B cell (primary cell): ENCODE measurements at regions not wholly inside any gene's neighbourhood (a gene's known extent, or its start where the extent isn't known, plus 50 kb on each side); places are given as distances from the start of the nearest gene placed in this dataset.

Experiments used
- ATAC-seq: fragments of 200-7000 bp; cut with Tn5 transposase; one replicate; pipeline ENCODE4 v1.10.0; 2021; ENCODE audit warnings: low read depth, mild to moderate bottlenecking, moderate number of reproducible peaks, moderate library complexity
- CTCF ChIA-PET: fragments of 350-600 bp; sonication (Branson Sonifier 250); formaldehyde crosslinking; loops from one replicate; lab custom pipeline; 2021; ENCODE audit warnings: antibody characterized with exemption, inconsistent platforms; lab: Charles Lee
- POLR2A ChIA-PET: fragments of 350-600 bp; sonication (Branson Sonifier 250); formaldehyde crosslinking; loops from one replicate; lab custom pipeline; 2021; ENCODE audit warnings: antibody characterized with exemption; lab: Charles Lee
- DNase-seq: peaks from one replicate; pipeline ENCODE4 v3.0.0; 2013
- H2AFZ ChIP-seq: 2 replicates; pipeline ENCODE4 v1.6.1; 2012; ENCODE audit warnings: mild to moderate bottlenecking, low read depth, low read length; ENCODE audit not compliant: insufficient read depth, poor library complexity, severe bottlenecking
- H3K27ac ChIP-seq, 2 donors: 1 replicate in 1 of 2; 2 replicates in 1 of 2; pipeline ENCODE4 v1.5.1; 2012 to 2013; ENCODE audit warnings: low read length in 2 of 2, mild to moderate bottlenecking in 2 of 2, moderate library complexity in 1 of 2
- H3K27me3 ChIP-seq, 4 experiments: fragments of 200-600 bp in 1 of 4; sonication (generic) in 1 of 4; replicated peaks in 1 of 4; 1 replicate in 2 of 4; 2 replicates in 2 of 4; pipeline versions ENCODE4 v1.6.1 to v1.7.0; 2013 to 2016; ENCODE audit warnings: low read length in 3 of 4, mild to moderate bottlenecking in 2 of 4, mixed read lengths in 1 of 4, moderate library complexity in 1 of 4; ENCODE audit not compliant: insufficient read depth in 4 of 4, control insufficient read depth in 3 of 4; ENCODE audit errors: control extremely low read depth in 1 of 4
- H3K36me3 ChIP-seq, 2 experiments: replicated peaks in 1 of 2; 1 replicate in 1 of 2; 2 replicates in 1 of 2; pipeline versions ENCODE4 v1.6.1 to v1.7.1; 2013; ENCODE audit warnings: low read length in 1 of 2; ENCODE audit not compliant: insufficient read depth in 2 of 2, control insufficient read depth in 1 of 2; ENCODE audit errors: control extremely low read depth in 1 of 2, extremely low read depth in 1 of 2
- H3K4me1 ChIP-seq, 2 donors: fragments of 200-600 bp in 1 of 2; sonication (generic) in 1 of 2; 1 replicate in 1 of 2; 2 replicates in 1 of 2; pipeline versions ENCODE4 v1.5.1 to v1.6.1; 2013 to 2017; ENCODE audit warnings: low read length in 2 of 2; ENCODE audit not compliant: control insufficient read depth in 2 of 2, insufficient read depth in 2 of 2
- H3K4me2 ChIP-seq: replicated peaks from 2 replicates; pipeline ENCODE3; 2012; ENCODE audit warnings: mild to moderate bottlenecking, low read depth, low read length; ENCODE audit not compliant: poor library complexity, severe bottlenecking
- H3K4me3 ChIP-seq, 5 experiments: fragments of 200-600 bp in 1 of 5; sonication (generic) in 1 of 5; 1 replicate in 3 of 5; 2 replicates in 2 of 5; pipeline versions ENCODE4 v1.5.1 to v1.7.0; 2011 to 2016; ENCODE audit warnings: low read length in 4 of 5, mild to moderate bottlenecking in 4 of 5, low read depth in 2 of 5, control low read depth in 1 of 5, moderate library complexity in 1 of 5; ENCODE audit not compliant: insufficient read depth in 1 of 5; ENCODE audit errors: control extremely low read depth in 1 of 5, extremely low read depth in 1 of 5
- H3K79me2 ChIP-seq: fragments of 200-600 bp; sonication (generic); one replicate; pipeline ENCODE4 v1.6.0; 2016; ENCODE audit warnings: low read length; ENCODE audit not compliant: control insufficient read depth, insufficient read depth
- H3K9ac ChIP-seq: fragments of 200-600 bp; sonication (generic); 2 replicates; pipeline ENCODE4 v1.6.1; 2017; ENCODE audit warnings: mild to moderate bottlenecking, low read length, moderate library complexity
- H3K9me3 ChIP-seq, 3 donors: one replicate each; pipeline versions ENCODE4 v1.6.1 to v1.7.1; 2013; ENCODE audit warnings: low read length in 2 of 3; ENCODE audit not compliant: control insufficient read depth in 2 of 3, insufficient read depth in 1 of 3; ENCODE audit errors: control extremely low read depth in 1 of 3
- H4K20me1 ChIP-seq: 2 replicates; pipeline ENCODE4 v1.6.0; 2012; ENCODE audit warnings: mild to moderate bottlenecking, low read length; ENCODE audit not compliant: insufficient read depth, control insufficient read depth, poor library complexity, severe bottlenecking
- H3K27ac Mint-ChIP-seq: one replicate; pipeline ENCODE4 v1.8.0; 2021; ENCODE audit warnings: mixed read lengths
- H3K27me3 Mint-ChIP-seq: one replicate; pipeline ENCODE4 v1.8.0; 2021; ENCODE audit warnings: mixed read lengths
- H3K4me1 Mint-ChIP-seq: one replicate; pipeline ENCODE4 v1.8.0; 2021; ENCODE audit warnings: mixed read lengths
- H3K4me3 Mint-ChIP-seq: one replicate; pipeline ENCODE4 v1.8.0; 2021; ENCODE audit warnings: mixed read lengths
- H3K9me3 Mint-ChIP-seq: one replicate; pipeline ENCODE4 v1.8.0; 2022; ENCODE audit warnings: mixed read lengths; ENCODE audit not compliant: insufficient read depth
- EZH2 ChIP-seq: IDR thresholded peaks from 2 replicates; pipeline ENCODE4 v1.6.1; 2012; ENCODE audit warnings: borderline replicate concordance, low read depth, mild to moderate bottlenecking, moderate library complexity, low read length; ENCODE audit not compliant: insufficient read depth, poor library complexity, severe bottlenecking
- WGBS: methylation state at CpG from one replicate; pipeline ENCODE4 v1.1.5; 2013; ENCODE audit warnings: missing lambda C conversion rate; ENCODE audit not compliant: insufficient coverage; 5-methylcytosine and 5-hydroxymethylcytosine counted together
- intact Hi-C: fragments of 100-400 bp; cut with micrococcal nuclease; formaldehyde crosslinking; loops from one replicate; pipeline ENCODE4 v1.10.0; 2022
- TF ChIP-seq, protein P1 (sequence below): fragments of 200-600 bp; IDR thresholded peaks from one replicate; pipeline ENCODE4 v1.8.0; 2022; ENCODE audit warnings: antibody characterized with exemption, mild to moderate bottlenecking

DNA sequence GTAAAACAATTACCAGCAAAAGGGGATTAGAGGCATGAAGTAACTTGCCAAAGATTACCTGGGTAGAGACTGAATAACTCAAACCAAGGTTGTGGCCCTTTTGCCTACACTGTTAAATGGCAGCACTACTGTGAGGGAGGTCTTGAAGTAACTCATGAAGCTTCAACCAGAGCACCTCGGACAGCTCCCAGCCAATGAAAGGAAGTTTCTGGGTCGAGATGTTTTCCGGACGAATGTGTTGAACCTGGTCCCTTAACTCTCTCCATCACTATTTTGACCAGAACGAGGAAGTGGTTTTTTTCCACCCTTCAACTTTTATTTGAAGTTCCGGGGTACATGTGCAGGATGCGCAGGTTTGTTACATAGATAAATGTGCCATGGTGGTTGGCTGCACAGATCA, 133.6 kb upstream of the PRKCQ start:
- intact Hi-C loops, result no loop called here
- H3K9me3 Mint-ChIP-seq, result no peaks in the 10 kb centered on the region
- Histone ChIP-seq H2AFZ (no peak overlapping the region), H3K9ac (no peak overlapping the region), H4K20me1 (no peaks in the 10 kb centered on the region), H3K9me3 (no peaks in the 10 kb centered on the region), H3K4me3 (no peak overlapping the region), H3K27me3 (peaks cover 0 to 17% (median 3%) of the 10 kb centered on the region in 4 experiments), H3K79me2 (no peaks in the 10 kb centered on the region), H3K36me3 (no peaks in the 10 kb centered on the region), H3K27ac (no peak overlapping the region), H3K4me2 (no peak overlapping the region), H3K4me1 (no peaks in the 10 kb centered on the region)
- ChIA-PET CTCF (no interaction called here), POLR2A (no interaction called here)
- no peak overlapping the region for H3K4me3 Mint-ChIP-seq
- no peaks in the 10 kb centered on the region for H3K4me1 Mint-ChIP-seq
- 33% methylated on average over 1 of the region's 7 CpGs for WGBS
- no peak overlapping the region for H3K27ac Mint-ChIP-seq
- ATAC-seq (no peak), DNase-seq (no peak)
- H3K27me3 Mint-ChIP-seq, result peaks cover 48% of the 10 kb centered on the region
- TF ChIP-seq, protein P1, sequence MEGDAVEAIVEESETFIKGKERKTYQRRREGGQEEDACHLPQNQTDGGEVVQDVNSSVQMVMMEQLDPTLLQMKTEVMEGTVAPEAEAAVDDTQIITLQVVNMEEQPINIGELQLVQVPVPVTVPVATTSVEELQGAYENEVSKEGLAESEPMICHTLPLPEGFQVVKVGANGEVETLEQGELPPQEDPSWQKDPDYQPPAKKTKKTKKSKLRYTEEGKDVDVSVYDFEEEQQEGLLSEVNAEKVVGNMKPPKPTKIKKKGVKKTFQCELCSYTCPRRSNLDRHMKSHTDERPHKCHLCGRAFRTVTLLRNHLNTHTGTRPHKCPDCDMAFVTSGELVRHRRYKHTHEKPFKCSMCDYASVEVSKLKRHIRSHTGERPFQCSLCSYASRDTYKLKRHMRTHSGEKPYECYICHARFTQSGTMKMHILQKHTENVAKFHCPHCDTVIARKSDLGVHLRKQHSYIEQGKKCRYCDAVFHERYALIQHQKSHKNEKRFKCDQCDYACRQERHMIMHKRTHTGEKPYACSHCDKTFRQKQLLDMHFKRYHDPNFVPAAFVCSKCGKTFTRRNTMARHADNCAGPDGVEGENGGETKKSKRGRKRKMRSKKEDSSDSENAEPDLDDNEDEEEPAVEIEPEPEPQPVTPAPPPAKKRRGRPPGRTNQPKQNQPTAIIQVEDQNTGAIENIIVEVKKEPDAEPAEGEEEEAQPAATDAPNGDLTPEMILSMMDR, result no peak
- TF ChIP-seq EZH2, result no peak

DNA sequence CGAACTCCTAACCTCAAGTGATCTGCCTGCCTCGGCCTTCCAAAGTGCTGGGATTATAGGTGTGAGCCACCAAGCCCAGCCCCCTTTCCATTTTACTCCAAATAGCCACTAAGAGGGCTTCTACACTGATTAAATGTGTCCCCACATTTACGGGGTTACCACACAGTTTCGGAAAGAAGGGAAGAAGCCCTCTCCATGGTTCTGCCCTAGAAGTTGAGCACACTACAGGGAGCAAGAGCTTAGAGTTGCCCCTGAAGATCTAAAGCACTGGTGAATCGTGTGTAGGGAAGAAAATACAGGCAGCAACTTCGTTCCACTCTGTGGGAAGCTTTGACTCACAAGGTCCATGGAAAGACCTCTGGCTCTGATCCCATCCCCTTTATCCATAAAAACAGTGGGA, 133.0 kb upstream of the PRKCQ start:
- Mint-ChIP-seq H3K27ac (no peak overlapping the region), H3K27me3 (peaks cover 48% of the 10 kb centered on the region), H3K4me3 (no peak overlapping the region), H3K4me1 (no peaks in the 10 kb centered on the region), H3K9me3 (no peaks in the 10 kb centered on the region)
- H3K4me3 ChIP-seq, result no peak overlapping the region
- DNase-seq, result no peak
- no peaks in the 10 kb centered on the region for H3K79me2 ChIP-seq
- peaks cover 0 to 17% (median 3%) of the 10 kb centered on the region in 4 experiments for H3K27me3 ChIP-seq
- H3K4me2 ChIP-seq, result no peak overlapping the region
- H2AFZ ChIP-seq, result no peak overlapping the region
- intact Hi-C loops, result no loop called here
- WGBS, result 76% methylated on average over 4 of the region's 6 CpGs
- H3K27ac ChIP-seq, result no peak overlapping the region
- POLR2A ChIA-PET, result no interaction called here
- no peak overlapping the region for H3K9ac ChIP-seq
- H3K36me3 ChIP-seq, result no peaks in the 10 kb centered on the region
- no peaks in the 10 kb centered on the region for H3K4me1 ChIP-seq
- TF ChIP-seq EZH2, result no peak
- TF ChIP-seq, protein P1, result no peak
- no peak for ATAC-seq
- no peaks in the 10 kb centered on the region for H4K20me1 ChIP-seq
- H3K9me3 ChIP-seq, result no peaks in the 10 kb centered on the region
- CTCF ChIA-PET, result no interaction called here
